Eye (tissue), 1 donor: ENCODE measurements at regions not wholly inside any gene's neighbourhood (a gene's known extent, or its start where the extent isn't known, plus 50 kb on each side); places are given as distances from the start of the nearest gene placed in this dataset.
A peak's percentile ranks its signal among the peaks of the same experiment; 100 is the strongest.
"Not testable (repeated sequence)": the region's sequence is repeated elsewhere in the genome, so short reads cannot be mapped to it uniquely, and the experiment has no call there.

Experiments used
- DNase-seq: peaks from one replicate; pipeline ENCODE4 v3.0.0-alpha.2; 2015

DNA sequence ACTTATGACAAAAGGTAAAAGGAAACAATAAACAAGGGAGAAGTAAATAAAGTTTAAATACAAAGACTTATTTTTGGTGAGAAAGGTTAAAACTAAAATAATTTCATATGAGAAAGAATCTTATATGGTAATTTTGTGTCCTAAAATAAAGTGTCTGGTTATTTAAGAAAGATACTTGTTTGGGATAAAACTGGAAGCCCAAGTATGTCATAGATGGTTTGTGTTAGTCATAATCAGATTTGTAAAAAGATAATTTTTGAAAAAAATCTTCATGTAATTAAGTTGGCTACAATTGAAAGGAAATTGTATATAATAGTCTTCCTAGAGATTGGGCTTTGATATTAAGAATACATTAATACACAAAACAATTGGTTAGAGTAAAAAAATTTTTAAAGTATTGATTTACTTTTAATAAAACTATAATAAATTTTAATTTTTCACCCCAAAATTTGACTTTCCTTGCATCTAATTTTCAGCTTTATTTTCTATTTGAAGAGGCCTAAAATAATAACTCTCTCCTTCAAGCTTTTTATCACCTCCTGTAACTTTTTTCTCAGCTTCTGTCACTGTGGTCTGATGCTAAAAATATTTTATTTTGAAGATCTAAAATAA is 315.6 kb downstream of the SLITRK5 start:
- no peak for DNase-seq

DNA sequence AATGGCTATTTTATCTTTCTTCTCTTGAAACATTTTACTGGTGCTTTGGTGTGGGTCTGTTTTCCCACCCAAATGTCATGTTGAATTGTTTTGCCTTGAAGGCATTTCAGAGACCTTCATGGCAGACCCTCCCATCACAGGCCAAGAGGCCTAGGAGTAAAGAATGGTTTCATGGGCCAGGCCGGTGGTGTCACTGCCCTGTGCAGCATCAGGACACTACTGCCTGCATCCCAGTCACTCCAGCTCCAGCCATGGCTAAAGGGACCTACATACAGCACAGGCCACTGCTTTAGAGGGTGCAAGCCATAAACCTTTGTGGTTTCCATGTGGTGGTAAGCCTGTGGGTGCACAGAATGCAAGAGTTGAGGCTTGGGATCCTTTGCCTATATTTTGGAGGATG is 326.9 kb downstream of the SLITRK5 start:
- no peak for DNase-seq

DNA sequence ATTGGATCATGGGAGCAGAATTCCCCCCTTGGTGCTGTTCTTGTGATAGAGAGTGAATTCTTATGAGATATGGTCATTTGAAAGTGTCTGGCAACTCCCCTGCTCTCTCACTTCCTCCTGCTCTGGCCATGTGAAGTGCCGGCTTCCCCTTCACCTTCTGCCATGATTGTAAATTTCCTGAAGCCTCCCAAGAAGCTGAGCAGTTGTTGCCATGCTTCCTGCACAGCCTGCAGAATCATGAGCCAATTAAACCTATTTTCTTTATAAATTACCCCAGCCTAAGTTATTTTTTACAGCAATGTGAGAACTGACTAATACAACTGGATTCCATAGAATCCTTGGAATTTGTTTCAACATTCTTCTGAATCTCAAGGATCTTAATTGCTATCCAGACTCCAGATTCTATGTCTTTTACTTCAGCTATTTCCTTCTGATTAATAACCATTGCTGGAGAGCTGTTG is 328.1 kb downstream of the SLITRK5 start:
- no peak for DNase-seq

DNA sequence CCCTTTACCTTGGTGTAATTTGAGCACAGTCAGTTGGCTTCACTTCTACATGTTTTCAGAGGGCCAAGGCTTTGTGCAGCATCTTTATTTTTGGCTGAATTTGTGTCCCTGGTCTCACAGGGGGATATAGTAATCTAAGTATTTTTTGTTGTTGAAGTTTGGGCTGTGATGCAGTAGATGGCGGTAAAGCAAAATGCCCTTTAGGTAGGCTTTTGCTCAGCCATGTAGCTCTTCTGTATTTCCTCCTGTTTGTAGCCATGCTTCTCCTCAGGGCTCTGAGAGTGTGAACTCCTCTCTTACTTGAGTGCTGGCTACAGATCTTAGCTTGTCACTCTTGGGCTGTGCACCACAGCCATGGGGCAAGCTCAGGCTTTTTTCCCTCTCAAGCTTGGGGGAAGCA is 328.6 kb downstream of the SLITRK5 start:
- DNase-seq, result no peak

DNA sequence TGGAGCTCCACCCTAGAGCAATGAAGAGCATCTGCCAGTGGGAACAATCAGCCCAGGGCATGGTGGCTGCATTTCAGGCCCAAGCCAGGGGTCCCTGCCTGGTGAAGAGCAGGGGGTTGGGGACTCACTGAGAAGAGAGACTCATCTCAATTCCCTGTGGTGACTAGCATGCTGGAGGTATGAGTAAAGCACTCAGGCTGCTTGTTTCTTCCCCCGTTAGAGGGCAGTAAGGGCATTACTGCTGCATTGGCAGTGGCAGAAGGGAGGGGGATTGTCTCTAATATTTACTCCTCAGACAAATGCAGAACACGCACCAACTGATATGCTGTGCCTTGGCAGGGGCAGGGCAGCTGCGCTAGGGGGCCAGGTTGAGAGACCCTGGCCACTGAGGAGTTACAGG is 329.1 kb downstream of the SLITRK5 start:
- DNase-seq, result no peak

DNA sequence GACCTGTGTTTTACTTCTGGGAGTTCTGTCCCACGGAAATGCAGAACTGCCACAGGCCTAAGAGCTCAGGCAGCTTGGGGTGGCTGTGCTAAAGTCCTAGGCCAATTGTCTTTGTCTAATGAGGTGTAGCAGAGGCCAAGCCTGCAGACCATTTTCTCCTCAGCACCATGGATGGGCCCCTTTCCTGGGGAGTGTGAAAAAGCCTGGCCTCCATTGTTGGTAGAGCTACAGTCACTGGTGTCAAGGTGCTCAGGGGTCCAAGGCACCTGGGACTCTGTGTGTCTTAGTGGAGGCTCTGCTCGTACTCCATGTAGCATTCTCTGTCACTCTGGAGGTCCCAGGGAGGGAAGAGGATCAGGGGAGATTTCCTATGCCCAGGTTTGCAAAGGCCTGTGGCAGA is 329.6 kb downstream of the SLITRK5 start:
- DNase-seq, result no peak

DNA sequence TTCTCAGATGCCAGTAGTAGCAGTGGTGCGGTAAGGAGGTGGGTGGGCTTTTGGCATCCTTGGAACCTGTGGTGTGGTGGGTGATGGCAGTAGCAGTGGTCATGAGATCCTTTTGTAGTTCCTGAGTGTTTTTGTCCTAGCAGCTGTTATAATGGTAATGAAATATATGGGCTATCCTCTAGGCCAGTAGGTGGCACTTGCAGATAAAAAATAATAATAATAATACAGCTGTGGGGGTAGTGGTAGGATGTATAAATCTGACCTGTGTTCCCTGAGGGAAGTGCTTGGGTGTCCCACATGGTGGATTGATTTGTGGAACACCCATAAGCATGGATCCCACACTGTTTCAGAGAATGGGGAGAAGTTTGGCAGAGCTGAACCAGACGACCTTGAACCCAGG is 334.0 kb downstream of the SLITRK5 start:
- no peak for DNase-seq

DNA sequence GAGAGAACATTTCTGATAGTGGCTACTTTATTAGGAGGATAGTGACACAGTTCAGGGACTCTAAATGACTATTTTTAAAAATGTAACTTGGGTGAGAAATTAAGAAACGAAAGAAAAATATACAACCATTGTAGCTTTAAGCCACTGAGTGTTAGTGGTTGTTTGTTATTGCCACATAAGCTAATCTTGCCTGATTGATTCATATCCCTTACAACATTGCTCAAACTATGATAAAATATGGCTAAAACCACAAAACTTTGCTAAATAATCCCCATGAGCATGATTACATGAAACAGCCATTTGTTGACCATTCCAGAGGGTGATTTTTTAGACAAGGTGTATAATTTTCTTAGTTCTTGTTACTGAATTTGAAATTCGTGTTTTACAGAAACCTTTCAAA is 343.4 kb downstream of the SLITRK5 start:
- DNase-seq, result no peak

DNA sequence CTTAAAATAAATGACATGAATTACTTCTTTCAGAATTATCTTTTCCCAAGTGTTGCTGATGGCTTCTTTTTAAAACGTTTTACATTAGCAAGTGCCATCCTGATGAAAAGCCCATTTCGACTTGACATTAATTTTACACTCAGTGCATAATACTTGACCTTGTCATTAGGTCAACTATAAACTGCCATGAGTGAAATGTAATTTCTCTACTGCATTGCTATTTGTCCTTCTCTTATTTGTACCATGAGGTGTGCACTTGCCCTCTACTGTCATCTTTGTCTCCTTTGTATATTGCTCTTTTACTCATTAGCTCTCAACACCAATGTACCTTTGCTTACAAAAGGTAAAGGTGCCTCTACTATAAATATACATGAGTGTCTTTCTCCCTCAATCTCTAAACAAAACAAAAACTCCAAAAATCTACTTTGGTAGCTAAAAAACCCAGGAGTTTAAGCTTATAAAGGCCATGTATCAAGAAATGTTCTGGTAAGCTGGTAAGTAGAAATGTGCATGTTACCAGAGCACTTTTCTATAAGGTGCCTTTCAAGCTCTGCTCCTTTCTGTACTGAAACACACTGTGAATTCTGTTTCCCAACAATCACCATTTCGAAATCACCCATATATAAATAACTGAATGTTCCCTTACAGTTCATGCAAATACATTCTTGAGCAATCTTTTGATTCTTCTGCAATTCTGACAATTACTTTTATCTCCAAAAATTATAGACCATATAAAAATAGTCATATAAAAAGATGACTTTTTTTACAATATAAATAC is 351.4 kb downstream of the SLITRK5 start:
- no peak for DNase-seq

DNA sequence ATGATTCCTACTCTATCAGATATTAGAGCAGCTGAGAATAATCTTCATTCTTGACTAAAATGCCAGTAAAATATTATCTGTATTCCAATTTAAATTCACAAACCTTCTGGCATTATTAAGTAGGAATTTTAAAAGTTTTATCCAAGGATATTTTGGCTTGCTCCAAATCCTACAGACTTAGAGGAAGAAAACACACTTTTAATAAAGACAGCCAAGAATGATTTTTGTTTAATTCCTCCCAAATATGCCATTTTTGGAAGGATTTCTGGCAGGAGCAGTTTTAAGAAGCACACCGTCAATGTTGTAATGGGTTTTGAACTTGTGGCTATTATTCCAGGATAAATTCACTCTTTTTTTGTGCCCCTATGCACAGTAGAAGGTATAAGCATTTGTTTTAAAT is 355.1 kb downstream of the SLITRK5 start:
- no peak for DNase-seq

DNA sequence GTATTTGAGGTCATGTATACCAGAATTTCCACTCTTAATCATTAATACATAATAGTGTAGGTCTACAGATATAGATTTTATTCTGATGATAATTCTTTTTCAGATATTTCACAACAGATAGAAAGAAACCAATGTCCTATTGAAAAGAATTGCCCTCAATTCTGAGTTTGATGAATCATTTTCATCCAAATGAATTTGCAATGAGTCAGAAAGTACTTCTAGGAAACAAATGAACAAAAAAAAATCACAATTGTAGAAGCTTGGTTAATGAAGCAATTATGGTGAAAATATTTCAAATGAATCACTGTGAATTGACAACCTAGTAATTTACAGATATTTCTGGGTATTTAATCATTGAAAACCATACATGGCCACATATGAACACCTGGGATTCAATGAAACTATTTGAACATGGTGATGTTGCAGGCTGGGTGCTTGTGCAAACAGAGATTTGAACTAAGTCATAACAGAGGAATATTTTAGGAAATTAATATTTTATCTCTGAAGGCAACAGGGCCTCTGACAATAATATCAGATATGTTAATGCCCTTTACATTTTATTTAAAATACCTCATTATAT is 360.9 kb downstream of the SLITRK5 start:
- DNase-seq, result no peak

DNA sequence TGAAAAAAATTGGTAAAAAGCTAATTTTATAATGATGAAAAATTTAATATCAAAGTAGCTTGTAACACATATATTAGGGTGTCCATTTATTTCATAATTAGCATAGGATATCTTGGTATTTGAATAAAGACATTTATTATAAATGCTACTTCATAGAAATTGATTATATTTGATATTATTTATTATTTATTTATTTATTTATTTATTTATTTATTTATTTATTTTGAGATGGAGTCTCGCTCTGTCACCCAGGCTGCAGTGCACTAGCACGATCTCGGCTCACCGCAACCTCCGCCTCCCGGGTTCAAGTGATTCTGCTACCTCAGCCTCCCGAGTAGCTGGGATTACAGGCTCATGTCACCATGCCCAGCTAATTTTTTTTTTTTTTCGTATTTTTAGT is 365.0 kb downstream of the SLITRK5 start:
- DNase-seq, result not testable (repeated sequence)

DNA sequence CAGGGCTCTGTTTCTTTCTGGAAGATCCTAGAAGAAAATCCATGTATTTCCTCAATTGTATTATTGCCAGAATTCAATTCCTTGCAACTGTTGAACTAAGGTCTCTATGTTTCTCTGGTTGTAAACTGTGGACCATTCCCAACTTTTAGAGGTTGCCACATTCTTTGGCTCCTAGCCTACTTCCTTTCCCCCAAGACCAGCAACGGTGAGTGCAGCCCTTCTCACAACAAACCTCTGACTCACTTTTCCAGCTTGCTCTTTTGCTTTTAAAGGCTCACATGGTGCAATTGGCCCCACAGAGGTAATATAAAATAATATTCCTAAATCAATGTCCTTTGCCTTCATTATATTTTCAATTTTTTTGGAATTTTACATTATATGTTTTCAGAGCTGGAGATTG is 371.3 kb downstream of the SLITRK5 start:
- no peak for DNase-seq

DNA sequence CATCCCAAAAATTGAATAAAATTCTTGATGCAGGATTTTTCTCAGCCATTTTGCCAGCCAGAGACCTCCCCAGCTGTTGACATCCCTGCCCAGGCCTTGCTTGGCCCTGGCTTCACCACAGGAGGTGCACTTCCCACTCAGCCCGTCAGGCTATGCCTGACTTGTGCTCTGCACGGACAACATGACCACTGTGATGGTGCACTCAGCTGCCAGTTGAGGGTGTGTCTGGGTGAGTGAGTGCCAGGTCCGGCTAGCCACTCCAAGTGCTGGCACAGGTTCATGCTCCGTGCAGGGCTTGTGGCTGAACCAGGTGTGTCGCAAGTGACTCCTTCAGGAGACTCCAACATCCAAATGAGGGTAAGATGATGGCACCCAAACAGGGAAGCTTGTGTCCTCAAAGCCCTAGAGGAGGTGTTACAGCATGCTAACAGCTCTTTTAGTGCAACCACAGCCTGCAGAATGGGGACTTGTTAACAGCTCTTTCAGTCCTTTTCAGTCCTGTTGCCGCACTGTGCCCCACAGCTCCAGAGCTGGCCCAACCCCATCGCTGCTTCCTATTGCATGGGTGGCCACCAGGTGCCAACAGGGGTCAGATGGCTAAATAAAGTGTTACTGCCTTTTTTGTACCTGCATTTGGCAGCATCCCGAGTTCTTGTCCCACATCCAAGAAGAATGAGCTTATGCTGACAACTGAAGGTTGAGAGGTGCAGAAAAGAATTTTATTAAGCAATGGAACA is 380.7 kb downstream of the SLITRK5 start:
- DNase-seq, result no peak

DNA sequence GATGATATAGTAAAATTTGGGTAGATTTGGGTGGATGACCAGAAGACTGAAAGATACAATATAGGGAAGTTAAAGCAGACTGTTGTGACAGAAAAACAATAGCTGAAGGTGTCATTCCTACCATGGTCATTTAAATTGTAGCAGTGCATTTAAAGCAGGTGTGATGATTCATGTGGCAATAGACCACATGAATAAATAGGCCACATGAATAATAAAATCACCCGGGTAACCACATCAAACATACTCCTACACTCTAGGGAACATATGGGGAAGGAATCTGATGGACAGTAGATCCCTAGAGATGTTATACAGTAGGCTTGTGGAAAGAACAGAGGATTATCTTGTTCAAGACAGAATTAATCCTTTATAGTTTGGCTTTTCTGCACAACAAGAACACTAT is 392.6 kb downstream of the SLITRK5 start:
- DNase-seq, result no peak

DNA sequence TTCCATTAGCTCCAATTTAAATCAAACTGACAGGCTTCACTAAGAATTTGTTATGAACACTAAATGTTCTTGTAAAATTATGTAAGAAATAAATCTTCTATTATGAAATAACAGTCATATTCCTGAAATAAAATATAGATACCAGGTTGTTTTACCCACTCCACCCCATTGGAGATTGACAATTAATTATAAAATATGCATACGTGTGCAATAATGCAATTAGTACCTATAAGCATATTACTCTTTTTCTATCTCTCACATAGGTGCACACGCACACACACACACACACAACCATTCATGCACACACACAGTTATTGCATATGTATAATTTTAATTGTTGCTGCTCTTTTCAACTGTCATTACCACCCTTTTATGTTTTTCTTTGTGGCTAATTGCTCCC is 395.7 kb downstream of the SLITRK5 start:
- peak; percentile 43 for DNase-seq

DNA sequence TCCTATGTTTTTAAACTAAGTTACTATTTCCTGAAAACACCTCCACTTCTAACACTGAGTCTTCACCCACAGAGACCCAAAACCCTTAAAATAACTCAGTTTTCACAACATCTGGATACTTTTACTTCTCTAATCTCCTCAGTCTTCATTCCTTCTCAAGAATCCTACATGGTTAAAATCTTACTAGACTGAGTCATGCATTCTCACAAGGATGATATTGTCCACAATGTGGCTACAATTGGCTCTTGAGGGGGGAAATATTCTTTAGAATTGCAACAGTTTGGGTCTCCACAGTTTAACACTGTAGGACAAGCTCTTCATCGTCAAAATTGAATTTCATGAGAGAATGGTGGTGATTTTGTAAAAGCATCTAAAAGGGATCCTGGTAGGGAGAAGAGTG is 397.1 kb downstream of the SLITRK5 start:
- no peak for DNase-seq

DNA sequence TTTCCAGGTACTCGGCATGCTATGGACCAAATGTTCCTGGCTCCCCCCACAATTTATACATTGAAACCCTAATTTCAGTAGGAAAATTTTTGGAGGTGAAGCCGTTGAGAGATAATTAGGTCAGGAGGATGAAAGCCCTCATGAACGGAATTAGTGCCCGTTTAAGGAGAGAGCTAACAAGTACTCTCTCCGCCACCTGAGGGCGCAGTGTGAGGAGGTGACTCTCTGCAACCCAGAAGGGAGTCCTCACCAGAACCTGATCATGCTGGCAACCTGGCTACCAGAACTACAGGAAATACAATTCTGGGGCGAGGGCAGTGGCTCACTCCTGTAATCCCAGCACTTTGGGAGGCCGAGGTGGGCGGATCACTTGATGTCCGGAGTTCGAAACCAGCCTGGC is 397.8 kb downstream of the SLITRK5 start:
- no peak for DNase-seq

DNA sequence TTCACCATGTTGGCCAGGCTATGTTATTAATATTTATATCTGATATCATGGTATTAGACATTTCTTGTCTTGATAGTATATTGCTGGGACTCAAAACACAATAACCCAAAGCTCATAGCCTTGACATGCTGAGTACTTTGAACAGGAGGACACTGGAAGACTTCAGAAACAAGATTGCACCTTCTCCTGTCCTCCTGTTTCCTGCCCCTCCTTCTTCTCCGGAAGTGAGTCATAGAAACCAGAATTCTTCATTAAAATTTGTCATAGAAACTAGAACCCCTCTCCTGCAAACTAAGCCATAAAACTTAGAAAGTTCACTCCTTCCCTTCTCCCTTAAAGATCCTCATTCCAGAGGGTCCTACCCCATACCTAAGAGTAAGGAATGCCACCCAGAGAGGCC is 400.2 kb downstream of the SLITRK5 start:
- no peak for DNase-seq

DNA sequence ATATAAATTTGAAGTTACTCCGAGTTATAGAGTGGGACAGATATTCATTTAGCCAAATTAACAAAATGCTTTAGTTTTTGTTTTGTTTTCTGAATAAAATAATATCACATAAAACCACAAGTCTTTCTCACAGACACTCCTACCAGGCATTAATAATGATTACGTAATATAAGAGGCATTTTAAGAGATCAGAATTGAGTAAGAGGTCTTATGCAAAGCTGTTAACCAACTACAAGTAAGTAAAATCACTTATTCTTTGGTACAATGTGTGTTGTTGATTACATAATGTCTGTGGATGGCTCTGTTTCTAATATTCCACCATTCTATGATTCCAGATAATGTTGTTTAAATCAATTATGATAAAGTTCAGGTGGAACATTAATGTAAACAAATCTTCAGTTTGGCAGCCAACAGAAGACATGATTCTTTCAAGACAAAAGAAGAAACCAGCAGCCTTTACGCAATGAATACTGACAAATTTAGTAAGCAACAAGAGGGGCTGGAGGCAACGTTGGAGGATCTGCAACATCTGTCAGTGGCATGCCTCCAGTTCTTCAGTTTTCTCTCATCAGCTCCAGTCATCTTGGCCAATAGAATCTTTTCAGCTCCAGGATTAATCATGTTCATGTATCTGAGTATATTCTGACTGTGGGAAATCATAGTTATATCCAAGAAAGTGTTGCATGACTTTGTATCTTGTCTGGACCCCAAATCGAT is 403.8 kb downstream of the SLITRK5 start:
- DNase-seq, result peak; percentile 5

DNA sequence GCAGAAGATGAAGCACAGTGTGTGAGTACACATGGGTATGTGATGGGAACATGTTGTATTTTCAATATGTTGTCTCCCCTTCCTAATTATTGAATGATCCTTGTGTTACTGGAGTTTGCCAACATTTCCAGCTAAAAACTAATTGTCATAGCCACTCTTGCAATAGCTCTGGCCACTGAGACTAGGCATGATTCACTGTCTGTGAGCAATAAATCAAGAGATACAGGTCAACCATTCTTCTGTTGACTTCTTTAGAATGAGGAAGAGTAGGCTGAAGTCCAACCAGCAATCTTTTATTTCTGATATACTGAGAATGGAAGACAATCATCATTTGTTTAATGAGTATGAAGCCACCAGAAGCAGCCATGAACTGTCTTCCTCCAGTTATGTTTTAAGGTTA is 413.9 kb downstream of the SLITRK5 start:
- DNase-seq, result no peak

DNA sequence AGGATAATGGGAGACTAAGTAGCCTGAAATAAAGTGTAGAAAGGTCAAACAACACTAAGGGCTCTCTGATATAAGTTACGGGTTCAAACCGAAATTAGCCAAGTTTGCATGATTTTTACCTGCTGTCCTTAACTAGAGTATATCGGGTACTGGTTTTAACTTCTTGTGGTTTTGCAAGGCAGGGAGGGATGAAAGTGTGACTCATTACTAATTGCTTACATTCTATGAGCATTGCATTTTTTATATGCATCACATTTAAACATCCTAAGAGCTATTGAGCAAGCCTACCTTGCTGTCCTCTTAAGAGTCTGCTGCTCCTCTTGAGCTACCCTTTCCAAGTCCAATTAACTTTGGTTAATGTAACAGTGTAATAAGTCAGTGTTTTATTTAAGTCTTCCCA is 415.4 kb downstream of the SLITRK5 start:
- DNase-seq, result no peak

DNA sequence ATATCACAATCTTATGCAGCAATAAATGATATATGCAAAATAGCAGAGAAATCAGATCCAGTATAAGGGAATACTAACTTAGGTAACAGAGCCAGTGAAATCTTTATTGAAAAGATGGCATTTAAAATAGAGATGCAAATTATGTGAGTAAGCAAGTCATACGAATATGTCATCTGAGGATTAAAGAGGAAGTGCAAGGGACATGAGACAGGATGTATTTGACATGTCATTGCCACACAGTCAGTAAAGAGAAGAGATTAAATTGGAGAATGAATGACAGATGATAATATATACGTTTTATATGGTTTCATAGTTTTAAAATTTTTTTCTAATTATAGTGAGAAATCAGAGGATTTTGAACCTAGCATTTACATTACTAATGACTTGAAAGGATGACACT is 426.4 kb downstream of the SLITRK5 start:
- DNase-seq, result no peak
